IPS-18c (cell line): ENCODE measurements at regions not wholly inside any gene's neighbourhood (a gene's known extent, or its start where the extent isn't known, plus 50 kb on each side); places are given as distances from the start of the nearest gene placed in this dataset.

ENCODE experiments used
- H3K4me3 ChIP-seq: 2 replicates; pipeline ENCODE4 v1.7.0; 2013; ENCODE audit warnings: low read depth, mild to moderate bottlenecking, low read length, moderate library complexity; ENCODE audit not compliant: insufficient read depth
- H3K9me3 ChIP-seq: one replicate; pipeline ENCODE4 v1.6.1; 2013; ENCODE audit warnings: mild to moderate bottlenecking, low read length, moderate library complexity; ENCODE audit not compliant: control insufficient read depth, insufficient read depth

DNA sequence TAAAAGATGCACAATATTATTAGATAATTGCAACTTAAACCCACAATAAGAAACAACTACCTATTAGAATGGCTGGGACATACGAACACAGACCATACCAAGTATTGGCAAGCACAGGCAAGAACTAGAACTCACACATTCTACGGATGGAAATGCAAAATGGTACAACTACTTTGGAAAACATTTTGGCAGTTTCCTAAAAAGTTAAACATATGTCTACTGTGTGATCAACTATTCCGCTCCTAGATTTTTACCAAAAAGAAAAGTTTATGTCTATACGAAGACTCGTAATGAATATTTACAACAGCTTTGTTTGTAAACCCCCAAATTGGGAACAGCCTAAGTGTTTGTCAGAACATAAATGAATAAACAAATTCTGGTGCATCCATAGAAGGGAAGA, 194.7 kb downstream of the FGFR2 start:
- H3K9me3 ChIP-seq, result no peaks in the 10 kb centered on the region
- H3K4me3 ChIP-seq, result no peak overlapping the region

DNA sequence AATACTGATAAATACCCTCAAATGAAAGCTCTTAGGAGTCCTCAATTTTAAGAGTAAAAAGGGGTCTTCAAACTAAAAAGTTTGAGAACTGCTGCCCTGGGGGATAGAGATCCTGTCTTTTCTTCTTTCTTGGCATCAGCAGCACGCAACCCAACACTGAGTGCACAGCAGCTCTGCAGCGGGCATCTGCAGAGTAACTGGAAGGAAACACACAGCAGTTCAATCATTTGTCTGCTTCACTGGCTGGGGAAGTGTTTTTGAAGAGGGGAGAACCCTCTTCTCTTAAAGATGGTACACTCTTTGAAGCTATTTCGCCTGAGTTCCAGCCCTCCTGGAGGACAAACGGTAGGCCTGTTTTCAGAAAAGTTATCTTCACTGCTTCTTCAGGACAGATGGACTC, 193.6 kb downstream of the FGFR2 start:
- H3K9me3 ChIP-seq, result no peaks in the 10 kb centered on the region
- H3K4me3 ChIP-seq, result no peak overlapping the region

DNA sequence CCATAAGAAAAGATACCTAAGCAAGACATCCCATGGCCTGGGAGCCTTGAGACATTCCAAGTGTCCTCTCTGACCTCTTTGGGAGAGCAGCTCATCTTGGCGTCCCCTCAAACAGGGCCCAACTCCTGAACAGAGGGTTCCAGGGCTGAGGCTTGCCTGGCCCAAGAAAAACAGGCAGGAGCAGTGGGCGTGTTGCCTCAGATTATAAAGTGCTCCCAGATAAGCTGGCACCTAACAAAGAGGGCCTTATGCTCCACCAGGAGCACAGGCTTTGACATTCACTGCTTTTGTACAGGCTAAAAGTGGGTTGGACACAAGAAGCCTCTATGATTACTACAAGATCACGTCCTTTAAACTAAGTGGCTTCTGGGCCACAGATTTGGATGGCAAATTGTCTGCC, 193.1 kb downstream of the FGFR2 start:
- Histone ChIP-seq H3K4me3 (no peak overlapping the region), H3K9me3 (no peaks in the 10 kb centered on the region)

DNA sequence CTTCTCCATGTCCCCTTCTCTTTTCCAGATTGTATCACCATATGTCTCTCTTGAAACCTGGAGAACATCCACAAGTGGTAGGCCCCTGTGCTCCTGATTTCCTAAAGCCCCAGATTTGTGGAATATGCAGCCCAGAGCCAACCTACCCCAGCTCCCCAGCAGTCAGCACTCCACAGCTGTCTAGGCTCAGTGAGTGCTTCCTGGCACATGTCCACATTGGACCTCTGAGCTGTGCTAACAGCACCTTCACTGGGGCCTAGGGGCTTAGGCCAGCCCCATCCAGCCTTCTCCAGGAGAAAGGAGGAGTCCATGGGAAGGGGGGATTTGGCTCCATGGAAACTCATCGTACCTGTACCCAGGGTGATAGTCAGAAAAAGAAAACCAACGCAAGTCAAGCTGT, 192.7 kb downstream of the FGFR2 start:
- Histone ChIP-seq H3K9me3 (no peaks in the 10 kb centered on the region), H3K4me3 (no peak overlapping the region)

DNA sequence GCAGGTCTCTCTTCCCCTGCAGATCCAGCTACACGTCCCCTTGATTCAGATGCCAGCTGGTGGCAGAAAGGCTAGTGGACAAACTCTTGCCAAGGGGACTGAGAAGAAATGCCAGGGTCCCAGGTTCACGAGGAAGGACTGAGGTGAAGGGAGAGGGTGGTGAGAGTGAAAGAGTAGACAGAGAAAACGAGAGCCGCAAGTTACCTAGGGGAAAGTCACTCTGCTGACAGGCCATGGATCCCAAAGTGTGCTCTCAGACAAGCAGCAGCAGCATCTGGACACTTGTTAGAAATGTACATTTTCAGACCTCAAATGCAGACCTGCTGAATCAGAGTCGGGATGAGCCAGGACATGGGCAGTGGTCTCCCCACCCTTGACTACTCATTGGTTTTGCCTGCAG, 192.3 kb downstream of the FGFR2 start:
- Histone ChIP-seq H3K4me3 (no peak overlapping the region), H3K9me3 (no peaks in the 10 kb centered on the region)

DNA sequence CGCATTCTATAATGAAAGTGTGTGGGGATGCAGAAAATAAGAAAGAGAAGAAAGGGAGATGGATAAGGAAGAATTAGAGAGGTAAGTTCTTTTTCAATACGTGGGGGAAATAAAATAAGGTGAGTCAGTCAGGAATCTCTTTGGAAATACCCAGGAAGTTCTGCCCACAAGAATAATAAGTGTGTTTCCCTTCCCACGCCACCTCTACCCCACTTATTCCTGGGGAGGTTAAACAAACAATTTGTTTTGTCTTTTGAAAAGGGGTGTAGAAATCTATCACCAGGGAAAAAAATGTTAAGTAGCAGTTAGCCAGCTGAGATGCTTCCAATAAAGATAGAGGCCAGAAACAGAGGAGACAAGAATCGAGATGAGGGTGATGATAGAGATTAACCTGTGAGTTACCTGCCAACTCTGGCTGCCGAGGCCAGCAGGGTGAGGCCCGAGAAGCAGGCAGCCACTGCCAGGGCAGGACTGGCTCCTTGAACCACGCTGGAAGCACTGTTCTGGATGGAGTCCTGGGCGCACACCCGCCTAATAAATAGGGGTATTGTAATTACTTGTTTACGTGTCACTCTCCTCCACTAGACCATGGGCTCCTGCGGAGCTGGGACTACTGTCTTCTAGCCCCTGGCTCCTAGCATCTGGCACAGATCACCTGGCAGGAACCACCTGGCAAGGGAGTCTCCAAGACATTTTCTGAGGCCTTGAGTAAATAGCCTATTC, 191.3 kb downstream of the FGFR2 start:
- no peaks in the 10 kb centered on the region for H3K9me3 ChIP-seq
- H3K4me3 ChIP-seq, result no peak overlapping the region

DNA sequence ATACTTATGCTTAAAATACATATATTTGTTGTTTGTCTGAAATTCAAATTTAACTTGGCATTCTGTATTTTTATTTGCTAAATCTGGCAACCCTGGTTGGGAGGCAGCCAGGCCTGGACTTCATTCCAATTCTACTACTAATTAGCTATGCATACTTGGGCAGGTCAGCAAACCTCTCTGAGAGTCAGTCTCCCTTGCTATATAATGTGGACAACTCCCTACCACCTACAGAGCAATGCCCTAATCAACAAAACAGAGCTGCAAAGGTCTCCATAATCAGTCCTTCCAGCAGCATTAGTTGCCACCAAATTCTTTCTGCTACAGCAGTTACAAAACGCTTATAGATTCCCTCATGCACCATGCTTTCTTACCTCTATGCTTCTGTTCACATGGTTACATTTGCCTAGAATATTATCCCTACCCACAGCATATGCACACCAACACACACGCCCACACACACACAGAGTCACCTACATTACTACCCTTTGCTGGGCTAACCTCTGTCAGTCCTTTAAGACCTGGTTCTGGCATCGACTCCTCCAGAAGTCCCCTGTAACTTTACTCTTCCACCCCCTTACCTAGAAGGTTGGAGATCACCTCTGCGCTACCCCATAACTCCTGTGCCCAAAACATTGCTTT, 188.7 kb downstream of the FGFR2 start:
- Histone ChIP-seq H3K4me3 (no peak overlapping the region), H3K9me3 (no peaks in the 10 kb centered on the region)

DNA sequence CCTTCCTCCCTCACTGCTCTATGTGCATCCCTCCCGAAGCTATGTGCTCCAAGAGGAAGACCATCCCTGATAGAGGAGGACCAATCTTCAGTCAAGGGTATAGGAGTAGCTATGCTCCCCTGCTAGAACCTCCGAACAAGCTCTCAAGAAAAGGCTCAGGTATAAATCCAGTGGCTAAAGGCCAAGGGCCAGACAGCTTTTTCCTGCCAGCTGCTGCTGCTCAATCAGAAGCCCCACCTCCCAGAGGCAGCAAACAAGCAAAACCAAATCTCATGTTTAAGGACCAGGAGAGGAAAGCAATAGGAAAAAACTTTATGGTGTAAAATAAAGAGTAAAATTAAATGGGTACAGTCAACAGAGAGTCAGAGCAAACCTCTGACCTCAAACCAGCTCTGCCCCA, 187.2 kb downstream of the FGFR2 start:
- no peak overlapping the region for H3K4me3 ChIP-seq
- H3K9me3 ChIP-seq, result no peaks in the 10 kb centered on the region

DNA sequence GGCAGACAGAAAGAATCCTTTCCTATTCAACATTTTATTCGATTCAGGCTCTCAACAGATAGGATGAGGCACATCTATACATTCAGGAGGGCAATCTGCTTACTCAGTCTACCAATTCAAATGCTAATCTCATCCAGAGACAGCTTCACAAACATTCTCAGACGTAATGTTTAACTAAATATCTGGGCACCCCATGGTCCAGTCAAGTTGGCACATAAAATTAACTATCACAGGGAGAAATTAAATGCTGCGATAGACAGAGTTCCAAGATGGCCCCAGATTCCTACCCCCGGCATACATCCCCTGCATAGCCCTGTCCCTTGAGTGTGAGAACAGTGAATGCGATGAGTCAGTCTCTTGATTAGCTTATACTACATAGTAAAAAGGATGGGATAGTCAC, 184.3 kb downstream of the FGFR2 start:
- no peak overlapping the region for H3K4me3 ChIP-seq
- H3K9me3 ChIP-seq, result no peaks in the 10 kb centered on the region

DNA sequence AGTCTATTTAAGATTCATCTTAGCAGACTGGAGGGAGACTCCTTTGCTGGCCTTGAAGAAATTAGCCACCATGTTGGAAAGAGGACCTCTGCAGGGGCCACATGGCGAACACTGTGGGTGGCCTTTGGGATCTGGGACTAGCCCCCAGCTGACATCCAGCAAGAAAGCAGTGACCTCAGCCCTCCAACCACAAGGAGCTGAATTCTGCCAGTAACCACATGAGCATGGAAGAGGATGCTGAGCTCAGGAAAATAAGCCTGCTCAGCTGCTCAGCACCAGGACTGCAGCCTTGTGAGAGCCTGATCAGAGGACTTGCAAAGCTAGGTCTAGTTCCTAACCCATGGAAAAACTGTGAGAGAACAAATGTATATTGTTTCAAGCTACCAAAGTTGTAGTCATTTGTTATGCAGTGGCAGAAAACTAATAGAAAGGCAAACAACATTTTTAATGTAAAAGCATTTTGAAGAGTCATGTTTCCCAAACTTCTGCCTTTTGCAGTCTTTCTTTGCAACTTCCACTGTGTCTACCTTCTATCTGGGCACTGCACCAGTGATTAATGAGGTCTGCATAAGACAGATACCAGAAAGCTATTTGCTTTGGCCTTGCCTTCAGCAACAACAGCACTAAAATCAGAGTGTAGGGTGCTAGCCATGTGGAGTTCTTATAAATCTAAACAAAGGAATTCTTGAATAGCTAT, 183.7 kb downstream of the FGFR2 start:
- Histone ChIP-seq H3K4me3 (no peak overlapping the region), H3K9me3 (no peaks in the 10 kb centered on the region)

DNA sequence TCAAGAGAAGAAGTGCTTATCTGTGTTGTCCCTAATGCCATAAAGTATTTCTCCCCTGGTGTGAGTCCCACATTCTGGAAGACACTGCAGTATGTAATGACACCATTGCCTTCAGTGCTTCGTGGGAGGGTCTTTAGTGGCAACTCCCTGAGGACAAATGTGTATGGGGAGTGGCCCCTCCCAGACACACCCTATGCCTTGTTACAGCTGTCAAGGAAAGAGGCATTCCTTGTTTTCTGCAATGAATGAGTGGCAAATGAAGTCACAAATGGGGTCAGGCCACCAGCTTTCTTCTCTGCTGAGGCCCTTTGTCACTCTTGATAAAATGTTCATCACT, 183.2 kb downstream of the FGFR2 start:
- Histone ChIP-seq H3K4me3 (no peak overlapping the region), H3K9me3 (no peaks in the 10 kb centered on the region)

DNA sequence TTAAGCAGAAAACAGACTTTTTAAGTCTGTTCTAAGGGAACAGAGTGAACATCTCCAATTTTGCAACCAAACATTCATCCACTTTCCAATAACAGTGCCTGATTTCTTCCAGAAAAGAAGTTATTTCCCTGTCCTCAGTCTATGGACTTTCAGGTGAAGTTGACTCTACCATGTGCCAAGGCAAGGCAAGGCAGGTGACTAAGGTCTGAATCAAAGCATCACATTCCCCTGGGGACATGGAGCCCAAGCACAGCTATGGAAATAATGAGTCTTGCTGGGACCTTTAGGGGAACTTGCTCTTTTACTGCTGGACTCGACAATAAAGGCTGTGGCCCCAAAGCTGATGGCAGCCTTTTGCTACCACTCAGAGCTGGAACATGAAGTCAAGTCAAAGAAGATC, 182.2 kb downstream of the FGFR2 start:
- Histone ChIP-seq H3K9me3 (no peaks in the 10 kb centered on the region), H3K4me3 (no peak overlapping the region)

DNA sequence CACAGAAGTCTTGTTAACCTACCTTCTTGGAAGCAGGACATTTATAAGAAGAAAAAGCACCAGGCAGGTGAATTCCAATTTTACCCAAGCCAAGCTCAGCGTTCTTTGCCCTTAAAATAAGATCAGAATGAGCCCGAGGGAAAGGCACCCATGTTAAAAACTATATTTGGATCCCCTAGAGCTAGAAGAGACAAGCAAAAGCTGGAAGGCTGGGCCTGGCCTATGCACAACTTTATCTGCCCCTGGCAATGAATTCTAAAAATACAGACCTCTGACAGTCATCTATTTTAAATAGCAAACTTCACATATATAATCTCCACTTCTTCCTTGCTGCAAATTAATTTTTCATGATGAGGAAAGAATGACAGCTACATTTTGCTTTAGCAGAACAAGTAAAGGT, 180.9 kb downstream of the FGFR2 start:
- H3K9me3 ChIP-seq, result no peaks in the 10 kb centered on the region

DNA sequence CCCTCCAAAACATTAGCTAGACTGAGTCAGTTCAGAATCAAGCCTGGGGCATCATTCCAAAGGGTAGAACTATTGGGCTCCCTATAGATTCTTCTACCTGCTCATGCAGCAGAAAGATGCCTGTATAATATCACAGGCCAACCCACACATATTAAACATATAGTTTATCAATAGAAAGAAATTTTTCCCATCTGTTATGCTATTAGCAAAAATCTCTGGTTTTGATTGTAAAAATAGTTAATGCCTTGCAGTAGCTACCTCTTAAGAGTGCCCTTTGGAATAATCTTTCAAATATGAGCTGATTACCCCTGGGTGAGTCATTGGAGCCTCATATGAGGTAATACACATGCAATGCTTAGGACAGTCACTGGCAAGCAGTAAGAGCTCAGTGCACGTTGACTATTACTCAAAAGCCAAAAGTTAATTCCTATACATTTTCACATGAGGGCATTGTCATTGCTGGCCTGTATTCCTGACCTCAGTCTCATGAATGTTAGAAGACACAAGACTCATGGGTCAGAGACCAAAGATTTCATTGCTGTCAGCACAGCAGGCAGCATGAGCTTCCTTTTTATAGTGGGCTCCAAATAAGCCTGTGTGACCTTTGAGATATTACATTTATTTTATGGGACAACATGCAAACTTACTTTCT, 180.0 kb downstream of the FGFR2 start:
- Histone ChIP-seq H3K9me3 (no peaks in the 10 kb centered on the region), H3K4me3 (no peak overlapping the region)

More for the DNA sequence above, 180.9 kb downstream of the FGFR2 start:
- no peak overlapping the region for H3K4me3 ChIP-seq

DNA sequence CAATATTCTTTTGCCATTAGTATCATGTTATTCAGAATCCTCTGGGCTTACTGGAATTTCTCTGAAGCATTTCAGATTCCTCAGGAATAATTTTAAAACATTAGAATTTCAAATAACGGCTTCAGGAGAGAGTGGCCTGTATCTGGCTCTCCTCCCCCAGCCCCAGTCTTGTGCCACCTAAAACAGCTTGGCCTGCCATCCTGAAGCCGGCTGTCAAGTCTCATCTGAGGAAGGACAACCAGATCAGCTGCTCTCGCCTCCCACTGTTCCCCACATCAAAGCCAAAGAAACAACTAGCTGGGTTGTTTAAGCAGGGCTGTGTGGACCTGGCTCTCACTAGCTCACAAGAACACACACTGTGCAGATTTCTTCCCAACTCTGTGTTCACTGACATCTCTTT, 178.2 kb downstream of the FGFR2 start:
- Histone ChIP-seq H3K4me3 (no peak overlapping the region), H3K9me3 (no peaks in the 10 kb centered on the region)

DNA sequence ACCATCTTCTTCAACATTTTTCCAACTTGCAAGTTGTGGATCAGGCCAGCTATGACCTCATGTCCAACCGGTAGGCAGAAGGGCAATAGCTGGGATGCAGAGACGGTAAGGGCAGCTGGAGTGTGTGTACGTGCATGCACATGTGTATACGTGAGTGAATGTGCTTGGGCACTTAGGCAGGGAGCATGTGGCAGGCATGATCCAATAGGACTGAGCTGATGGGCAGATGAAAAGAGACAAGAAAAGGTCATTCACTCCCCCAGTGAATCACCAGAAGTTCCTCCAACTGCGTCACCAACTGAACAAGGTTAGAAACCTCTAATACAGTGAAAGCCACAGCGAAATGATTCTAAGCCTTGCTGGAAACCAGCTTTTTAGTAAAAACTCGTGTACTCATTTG, 176.1 kb downstream of the FGFR2 start:
- H3K9me3 ChIP-seq, result no peaks in the 10 kb centered on the region
- H3K4me3 ChIP-seq, result no peak overlapping the region

DNA sequence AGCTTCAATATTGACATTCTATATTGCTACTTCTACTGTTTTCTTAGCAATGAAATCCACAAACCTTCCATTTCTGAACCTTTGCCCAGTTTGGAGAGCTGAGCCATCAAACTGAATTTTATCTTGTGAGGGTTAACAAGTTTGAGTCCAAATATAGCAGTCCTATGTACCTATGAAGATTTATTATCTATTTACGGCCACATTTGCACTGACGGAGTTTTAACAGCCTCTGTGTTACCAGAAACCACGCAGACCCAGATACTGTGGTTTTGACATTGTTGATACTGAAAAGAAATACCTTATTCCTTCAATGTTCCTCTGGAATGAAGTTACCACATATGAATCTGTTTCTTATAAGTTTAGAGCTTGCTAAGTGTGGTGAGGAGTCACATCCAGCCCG, 172.6 kb downstream of the FGFR2 start:
- Histone ChIP-seq H3K9me3 (no peaks in the 10 kb centered on the region), H3K4me3 (no peak overlapping the region)

DNA sequence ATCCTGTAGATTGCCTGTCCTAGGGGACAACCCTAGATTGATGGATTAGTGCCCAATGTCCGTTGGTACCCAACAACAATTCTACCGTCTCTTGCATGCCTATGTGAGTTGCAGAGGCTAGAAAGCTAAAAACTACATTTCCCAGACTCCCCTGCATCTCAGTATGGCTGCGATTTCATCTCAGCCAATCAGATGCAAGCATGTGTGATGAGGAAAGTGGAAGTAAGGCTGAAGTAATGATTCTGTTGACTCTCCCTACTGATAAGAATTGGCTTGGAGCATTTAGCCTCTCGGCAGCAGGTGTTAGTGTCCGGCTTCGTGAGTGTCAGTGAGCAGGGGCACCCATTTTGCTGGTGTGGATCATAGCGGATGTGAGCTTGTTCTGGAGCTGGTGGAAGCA, 171.9 kb downstream of the FGFR2 start:
- H3K4me3 ChIP-seq, result no peak overlapping the region
- no peaks in the 10 kb centered on the region for H3K9me3 ChIP-seq
